Testis (tissue), 2 donors: ENCODE measurements at regions not wholly inside any gene's neighbourhood (a gene's known extent, or its start where the extent isn't known, plus 50 kb on each side); places are given as distances from the start of the nearest gene placed in this dataset.

Experiments used
- DNase-seq: peaks from one replicate; pipeline ENCODE4 v3.0.0-alpha.2; 2019
- H3K27ac ChIP-seq, 2 donors: fragments of 200-600 bp; sonication (generic); one replicate each; pipeline ENCODE4 v1.5.1; 2019
- H3K27me3 ChIP-seq: fragments of 200-600 bp; sonication (generic); one replicate; pipeline ENCODE4 v1.5.1; 2019
- H3K36me3 ChIP-seq: fragments of 200-600 bp; sonication (generic); one replicate; pipeline ENCODE4 v1.5.1; 2017; ENCODE audit warnings: low read depth; ENCODE audit errors: missing control alignments
- H3K4me1 ChIP-seq: fragments of 200-600 bp; sonication (generic); one replicate; pipeline ENCODE4 v1.5.1; 2019
- H3K4me3 ChIP-seq, 2 donors: fragments of 200-600 bp; sonication (generic); one replicate each; pipeline ENCODE4 v1.5.1; 2017 to 2019
- H3K9me3 ChIP-seq: fragments of 200-600 bp; sonication (generic); one replicate; pipeline ENCODE4 v1.5.1; 2017
- POLR2A ChIP-seq: fragments of 450-650 bp; IDR thresholded peaks from one replicate; pipeline ENCODE4 v1.6.1; 2017; ENCODE audit warnings: antibody characterized with exemption, mild to moderate bottlenecking, moderate library complexity
- WGBS, 2 donors: methylation state at CpG; one replicate each; pipeline ENCODE4 v1.1.5; 2018; 5-methylcytosine and 5-hydroxymethylcytosine counted together
- intact Hi-C: fragments of 100-400 bp; cut with DNase I; formaldehyde crosslinking; loops from one replicate; pipeline ENCODE4 v1.15.1; 2023; ENCODE audit warnings: low total_unique reads
- TF ChIP-seq, protein P1 (sequence below), 3 experiments: fragments of 450-650 bp in 2 of 3; fragments of 200-600 bp in 1 of 3; sonication (generic) in 1 of 3; IDR thresholded peaks; one replicate each; pipeline ENCODE4 v1.5.1; 2016 to 2019; ENCODE audit warnings: antibody characterized with exemption in 3 of 3, mild to moderate bottlenecking in 2 of 3, moderate library complexity in 1 of 3

DNA sequence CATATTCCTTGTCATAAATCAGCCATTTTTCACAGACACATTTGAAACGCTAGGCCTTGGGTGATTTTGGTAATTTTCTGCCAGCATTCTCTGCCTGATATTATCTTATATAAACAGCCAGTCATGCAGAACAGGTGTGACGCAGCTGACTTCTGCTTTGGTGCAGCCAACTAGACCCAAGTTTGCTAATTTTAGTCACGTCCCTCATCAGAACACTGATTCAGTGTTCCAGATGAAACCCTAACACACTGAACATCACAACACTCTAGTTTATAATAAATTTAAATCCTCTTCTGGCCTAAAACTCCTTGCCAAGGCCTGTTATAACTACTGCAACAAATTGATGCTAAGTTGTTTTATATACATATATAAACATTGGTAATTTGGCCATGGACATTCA is 386.1 kb downstream of the SEC23A start:
- H3K27me3 ChIP-seq: no peaks in the 10 kb centered on the region
- no peak overlapping the region for H3K27ac ChIP-seq
- WGBS, 2 donors: 63 to 74% methylated on average over 3 of the region's 3 CpGs
- intact Hi-C loops: no loop called here
- DNase-seq: no peak
- no peak overlapping the region for H3K4me3 ChIP-seq
- no peaks in the 10 kb centered on the region for H3K4me1 ChIP-seq
- TF ChIP-seq, protein P1, sequence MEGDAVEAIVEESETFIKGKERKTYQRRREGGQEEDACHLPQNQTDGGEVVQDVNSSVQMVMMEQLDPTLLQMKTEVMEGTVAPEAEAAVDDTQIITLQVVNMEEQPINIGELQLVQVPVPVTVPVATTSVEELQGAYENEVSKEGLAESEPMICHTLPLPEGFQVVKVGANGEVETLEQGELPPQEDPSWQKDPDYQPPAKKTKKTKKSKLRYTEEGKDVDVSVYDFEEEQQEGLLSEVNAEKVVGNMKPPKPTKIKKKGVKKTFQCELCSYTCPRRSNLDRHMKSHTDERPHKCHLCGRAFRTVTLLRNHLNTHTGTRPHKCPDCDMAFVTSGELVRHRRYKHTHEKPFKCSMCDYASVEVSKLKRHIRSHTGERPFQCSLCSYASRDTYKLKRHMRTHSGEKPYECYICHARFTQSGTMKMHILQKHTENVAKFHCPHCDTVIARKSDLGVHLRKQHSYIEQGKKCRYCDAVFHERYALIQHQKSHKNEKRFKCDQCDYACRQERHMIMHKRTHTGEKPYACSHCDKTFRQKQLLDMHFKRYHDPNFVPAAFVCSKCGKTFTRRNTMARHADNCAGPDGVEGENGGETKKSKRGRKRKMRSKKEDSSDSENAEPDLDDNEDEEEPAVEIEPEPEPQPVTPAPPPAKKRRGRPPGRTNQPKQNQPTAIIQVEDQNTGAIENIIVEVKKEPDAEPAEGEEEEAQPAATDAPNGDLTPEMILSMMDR (IDR thresholded peaks at IDR 0.05): no peak
- TF ChIP-seq POLR2A: no peak
- H3K36me3 ChIP-seq: no peaks in the 10 kb centered on the region
- no peaks in the 10 kb centered on the region for H3K9me3 ChIP-seq

DNA sequence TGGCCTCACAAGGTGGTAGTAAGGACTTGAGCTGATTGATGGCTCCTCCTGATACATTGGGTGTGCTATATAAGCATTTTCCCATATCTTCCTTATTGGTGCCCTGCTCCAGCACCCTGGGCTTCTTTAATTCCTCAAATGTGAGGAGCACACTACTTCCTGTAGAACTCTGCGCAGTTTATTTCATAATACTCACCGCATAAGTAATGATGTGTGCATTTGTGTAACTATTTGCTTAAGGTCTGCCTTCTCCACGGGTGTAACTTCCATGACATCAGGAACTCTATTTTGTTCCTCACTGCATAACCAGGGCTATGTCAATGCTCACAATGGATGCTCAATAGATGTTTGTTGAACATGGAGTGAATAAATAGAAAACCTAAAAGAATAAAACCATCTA is 392.2 kb downstream of the SEC23A start:
- intact Hi-C loops: no loop called here
- WGBS, 2 donors: 42 to 70% methylated on average over 3 of the region's 3 CpGs
- no peak overlapping the region for H3K4me3 ChIP-seq
- H3K36me3 ChIP-seq: no peaks in the 10 kb centered on the region
- no peak overlapping the region for H3K27ac ChIP-seq
- no peak for DNase-seq
- no peaks in the 10 kb centered on the region for H3K27me3 ChIP-seq
- no peaks in the 10 kb centered on the region for H3K9me3 ChIP-seq
- H3K4me1 ChIP-seq: no peaks in the 10 kb centered on the region
- no peak for TF ChIP-seq POLR2A
- TF ChIP-seq, protein P1 (IDR thresholded peaks at IDR 0.05): no peak

DNA sequence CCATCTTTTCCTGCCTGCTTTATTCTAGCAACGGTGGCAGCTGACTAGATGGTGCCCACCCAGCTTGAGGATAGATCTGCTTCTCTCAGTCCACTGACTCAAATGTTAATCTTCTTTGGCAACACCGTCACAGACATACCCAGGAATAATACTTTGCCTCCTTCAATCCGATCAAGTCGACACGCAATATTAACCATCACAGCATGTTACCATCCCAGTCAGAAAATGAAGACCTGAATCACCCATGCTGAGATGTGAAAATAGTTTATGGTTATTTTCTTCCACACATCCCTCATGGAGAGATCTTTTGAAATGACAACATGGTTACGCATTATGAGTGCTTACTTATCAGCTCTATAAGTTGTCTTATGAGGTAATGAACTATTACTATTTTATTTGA is 392.8 kb downstream of the SEC23A start:
- 96 to 97% methylated on average over 6 of the region's 6 CpGs for WGBS, 2 donors
- no peak for DNase-seq
- Histone ChIP-seq H3K36me3 (no peaks in the 10 kb centered on the region), H3K9me3 (no peaks in the 10 kb centered on the region), H3K27ac (no peak overlapping the region), H3K4me1 (no peaks in the 10 kb centered on the region), H3K27me3 (no peaks in the 10 kb centered on the region), H3K4me3 (no peak overlapping the region)
- no peak for TF ChIP-seq POLR2A
- TF ChIP-seq, protein P1 (IDR thresholded peaks at IDR 0.05): no peak
- intact Hi-C loops: no loop called here

DNA sequence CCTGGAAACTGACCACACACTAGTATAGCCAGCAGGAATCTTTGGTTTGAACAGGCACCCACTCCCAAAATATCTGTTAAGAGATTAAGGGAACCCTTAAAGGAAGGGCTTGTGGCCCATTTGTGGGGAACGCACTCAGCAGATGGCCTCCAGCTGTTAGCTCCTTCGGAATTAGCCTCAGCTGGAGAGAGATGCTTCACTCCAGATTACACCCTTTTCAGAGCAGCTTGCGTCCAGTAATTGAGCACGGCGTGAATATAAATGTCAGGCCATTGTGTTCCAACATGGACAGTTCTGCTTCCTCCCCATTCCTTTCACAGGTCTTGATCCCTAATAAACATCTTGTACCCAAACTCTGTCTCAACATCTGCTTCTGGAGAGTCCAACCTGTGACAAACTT is 397.8 kb downstream of the SEC23A start:
- H3K9me3 ChIP-seq: no peaks in the 10 kb centered on the region
- TF ChIP-seq, protein P1 (IDR thresholded peaks at IDR 0.05): no peak
- no peak for TF ChIP-seq POLR2A
- WGBS, 2 donors: 60 to 64% methylated on average over 5 of the region's 5 CpGs

DNA sequence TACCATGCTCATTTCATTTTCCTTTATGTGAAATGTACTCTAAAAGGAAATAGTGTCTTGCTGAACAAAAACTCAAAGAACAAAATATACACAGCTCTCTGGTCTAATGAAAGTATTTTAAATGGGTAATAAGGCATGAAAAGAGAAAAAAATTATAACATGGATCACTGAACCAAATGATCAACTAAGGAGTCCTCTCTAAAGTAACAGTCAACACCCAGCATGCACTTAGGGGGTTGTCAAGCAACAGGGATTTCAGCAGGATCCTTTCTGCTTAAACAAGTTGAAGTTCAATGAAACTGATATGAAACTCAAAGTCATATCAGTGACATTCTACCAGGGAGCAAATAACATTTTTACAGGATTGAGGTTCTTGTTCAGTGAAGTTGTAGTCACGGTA is 398.8 kb downstream of the SEC23A start:
- DNase-seq: no peak
- TF ChIP-seq, protein P1 (IDR thresholded peaks at IDR 0.05): no peak
- no peak for TF ChIP-seq POLR2A
- Histone ChIP-seq H3K27ac (no peak overlapping the region), H3K27me3 (no peaks in the 10 kb centered on the region), H3K36me3 (no peaks in the 10 kb centered on the region), H3K4me3 (no peak overlapping the region), H3K9me3 (no peaks in the 10 kb centered on the region), H3K4me1 (no peaks in the 10 kb centered on the region)
- WGBS, 2 donors: 93 to 97% methylated on average over 1 of the region's 1 CpG
- intact Hi-C loops: no loop called here

More for the DNA sequence above, 397.8 kb downstream of the SEC23A start:
- Histone ChIP-seq H3K4me3 (no peak overlapping the region), H3K27me3 (no peaks in the 10 kb centered on the region), H3K4me1 (no peaks in the 10 kb centered on the region), H3K36me3 (no peaks in the 10 kb centered on the region), H3K27ac (no peak overlapping the region)
- intact Hi-C loops: no loop called here
- no peak for DNase-seq
